ENCODE measurements at regions not wholly inside any gene's neighbourhood (a gene's known extent, or its start where the extent isn't known, plus 50 kb on each side); places are given as distances from the start of the nearest gene placed in this dataset.

GRCh38 chr9:13956107-13956506, 357.8 kb downstream of the NFIB start:
- H3K4me3 ChIP-seq (ENCODE audit: low read depth, low read length, poor library complexity, severe bottlenecking), result no peak overlapping the region
- H3K9me3 ChIP-seq (ENCODE audit: low read length), result no peaks in the 10 kb centered on the region
- H3K9me2 ChIP-seq (ENCODE audit: low read depth, low read length), result no peaks in the 10 kb centered on the region
- H3K9ac ChIP-seq (ENCODE audit: low read length), result no peak overlapping the region
- H3F3A ChIP-seq (ENCODE audit: insufficient read depth, low read length), result no peaks in the 10 kb centered on the region
- no peak overlapping the region for H3K27ac ChIP-seq (ENCODE audit: low read depth, low read length, poor library complexity, severe bottlenecking)
- H3K79me2 ChIP-seq (ENCODE audit: insufficient read depth, low read length), result no peaks in the 10 kb centered on the region
- H3K36me3 ChIP-seq (ENCODE audit: insufficient read depth, low read length), result no peaks in the 10 kb centered on the region
- no peak for TF ChIP-seq CTCF (IDR thresholded peaks at IDR 0.05; ENCODE audit: low read length)
- TF ChIP-seq EZH2 (IDR thresholded peaks at IDR 0.05; ENCODE audit: borderline replicate concordance, low read length), result no peak
- H3K27me3 ChIP-seq (ENCODE audit: insufficient read depth, low read length), result no peaks in the 10 kb centered on the region
- H3K4me1 ChIP-seq (ENCODE audit: insufficient read depth, low read length, severe bottlenecking), result no peaks in the 10 kb centered on the region
- H4K20me1 ChIP-seq (ENCODE audit: insufficient read depth, low read length), result no peaks in the 10 kb centered on the region
- H3K4me2 ChIP-seq (ENCODE audit: low read length), result no peak overlapping the region
- no peak overlapping the region for H2AFZ ChIP-seq (ENCODE audit: low read length)

- H3K9ac ChIP-seq (ENCODE audit: low read length), result no peak overlapping the region
- H3F3A ChIP-seq (ENCODE audit: insufficient read depth, low read length), result no peaks in the 10 kb centered on the region
- TF ChIP-seq EZH2 (IDR thresholded peaks at IDR 0.05; ENCODE audit: borderline replicate concordance, low read length), result no peak
- TF ChIP-seq CTCF (IDR thresholded peaks at IDR 0.05; ENCODE audit: low read length), result no peak
- no peaks in the 10 kb centered on the region for H3K4me1 ChIP-seq (ENCODE audit: insufficient read depth, low read length, severe bottlenecking)
- no peaks in the 10 kb centered on the region for H3K79me2 ChIP-seq (ENCODE audit: insufficient read depth, low read length)
- H3K27ac ChIP-seq (ENCODE audit: low read depth, low read length, poor library complexity, severe bottlenecking), result no peak overlapping the region
- H2AFZ ChIP-seq (ENCODE audit: low read length), result no peak overlapping the region
- no peak overlapping the region for H3K4me3 ChIP-seq (ENCODE audit: low read depth, low read length, poor library complexity, severe bottlenecking)
- no peaks in the 10 kb centered on the region for H4K20me1 ChIP-seq (ENCODE audit: insufficient read depth, low read length)
- H3K4me2 ChIP-seq (ENCODE audit: low read length), result no peak overlapping the region
- H3K27me3 ChIP-seq (ENCODE audit: insufficient read depth, low read length), result no peaks in the 10 kb centered on the region
- no peaks in the 10 kb centered on the region for H3K9me2 ChIP-seq (ENCODE audit: low read depth, low read length)
- no peaks in the 10 kb centered on the region for H3K36me3 ChIP-seq (ENCODE audit: insufficient read depth, low read length)
- H3K9me3 ChIP-seq (ENCODE audit: low read length), result no peaks in the 10 kb centered on the region
Observed at GRCh38 chr9:13952906-13953305, 361.0 kb downstream of the NFIB start.

- Histone ChIP-seq H3K4me1 (ENCODE audit: insufficient read depth, low read length, severe bottlenecking) (no peaks in the 10 kb centered on the region), H3F3A (ENCODE audit: insufficient read depth, low read length) (no peaks in the 10 kb centered on the region), H3K79me2 (ENCODE audit: insufficient read depth, low read length) (no peaks in the 10 kb centered on the region), H3K4me3 (ENCODE audit: low read depth, low read length, poor library complexity, severe bottlenecking) (no peak overlapping the region), H2AFZ (ENCODE audit: low read length) (no peak overlapping the region), H3K9ac (ENCODE audit: low read length) (no peak overlapping the region), H3K27me3 (ENCODE audit: insufficient read depth, low read length) (no peaks in the 10 kb centered on the region), H3K27ac (ENCODE audit: low read depth, low read length, poor library complexity, severe bottlenecking) (no peak overlapping the region), H3K36me3 (ENCODE audit: insufficient read depth, low read length) (no peaks in the 10 kb centered on the region), H3K9me2 (ENCODE audit: low read depth, low read length) (no peaks in the 10 kb centered on the region), H4K20me1 (ENCODE audit: insufficient read depth, low read length) (no peaks in the 10 kb centered on the region), H3K4me2 (ENCODE audit: low read length) (no peak overlapping the region), H3K9me3 (ENCODE audit: low read length) (no peaks in the 10 kb centered on the region)
- no peak for TF ChIP-seq EZH2 (IDR thresholded peaks at IDR 0.05; ENCODE audit: borderline replicate concordance, low read length)
- no peak for TF ChIP-seq CTCF (IDR thresholded peaks at IDR 0.05; ENCODE audit: low read length)
Observed at GRCh38 chr9:13948037-13948436, 365.9 kb downstream of the NFIB start.
